H9 (cell line): ENCODE measurements at regions not wholly inside any gene's neighbourhood (a gene's known extent, or its start where the extent isn't known, plus 50 kb on each side); places are given as distances from the start of the nearest gene placed in this dataset.

ENCODE experiments used
- DNase-seq: peaks from one replicate; pipeline ENCODE4 v3.0.0-alpha.2; 2017
- H2AFZ ChIP-seq: one replicate; pipeline ENCODE4 v1.6.1; 2013; ENCODE audit warnings: mild to moderate bottlenecking, low read length, control low read depth, moderate library complexity
- H2AK5ac ChIP-seq: 2 replicates; pipeline ENCODE4 v1.6.1; 2013; ENCODE audit warnings: low read length, control low read depth, mixed read lengths; ENCODE audit not compliant: insufficient read length
- H2BK120ac ChIP-seq: one replicate; pipeline ENCODE4 v1.6.1; 2013; ENCODE audit warnings: low read depth, mild to moderate bottlenecking, low read length, control low read depth, inconsistent platforms; ENCODE audit not compliant: poor library complexity, severe bottlenecking
- H2BK12ac ChIP-seq: 2 replicates; pipeline ENCODE4 v1.6.1; 2013; ENCODE audit warnings: low read length, control low read depth, mixed read lengths, low read depth; ENCODE audit not compliant: insufficient read length
- H2BK15ac ChIP-seq: 2 replicates; pipeline ENCODE4 v1.6.1; 2013; ENCODE audit warnings: low read depth, low read length, control low read depth
- H2BK20ac ChIP-seq: one replicate; pipeline ENCODE4 v1.6.1; 2013; ENCODE audit warnings: low read depth, mild to moderate bottlenecking, low read length, control low read depth, inconsistent platforms; ENCODE audit not compliant: poor library complexity, severe bottlenecking
- H2BK5ac ChIP-seq: 2 replicates; pipeline ENCODE4 v1.6.1; 2013; ENCODE audit warnings: low read length, control low read depth, mixed read lengths; ENCODE audit not compliant: insufficient read length
- H3K14ac ChIP-seq: 2 replicates; pipeline ENCODE4 v1.6.1; 2013; ENCODE audit warnings: low read length, control low read depth; ENCODE audit not compliant: insufficient read depth
- H3K18ac ChIP-seq: 2 replicates; pipeline ENCODE4 v1.6.1; 2013; ENCODE audit warnings: low read depth, mild to moderate bottlenecking, mixed read lengths, low read length, control low read depth; ENCODE audit not compliant: insufficient read length
- H3K23ac ChIP-seq: 2 replicates; pipeline ENCODE4 v1.6.1; 2013; ENCODE audit warnings: low read length, control low read depth, mixed read lengths, low read depth; ENCODE audit not compliant: insufficient read length
- H3K23me2 ChIP-seq: 2 replicates; pipeline ENCODE4 v1.6.1; 2013; ENCODE audit warnings: low read depth, mild to moderate bottlenecking, mixed read lengths, low read length, control low read depth; ENCODE audit not compliant: insufficient read length, poor library complexity, severe bottlenecking
- H3K27ac ChIP-seq: 2 replicates; pipeline ENCODE4 v1.5.1; 2013; ENCODE audit warnings: low read length, control low read depth, mixed read lengths, low read depth; ENCODE audit not compliant: insufficient read length
- H3K27me3 ChIP-seq: 2 replicates; pipeline ENCODE4 v1.6.1; 2013; ENCODE audit warnings: low read length, control low read depth, inconsistent platforms; ENCODE audit not compliant: insufficient read depth
- H3K4ac ChIP-seq: 2 replicates; pipeline ENCODE4 v1.6.1; 2013; ENCODE audit warnings: low read depth, mild to moderate bottlenecking, control low read depth, inconsistent platforms, low read length, moderate library complexity
- H3K4me1 ChIP-seq: 2 replicates; pipeline ENCODE4 v1.6.1; 2013; ENCODE audit warnings: low read length, control low read depth, inconsistent platforms; ENCODE audit not compliant: insufficient read depth
- H3K4me2 ChIP-seq: 2 replicates; pipeline ENCODE4 v1.6.1; 2013; ENCODE audit warnings: low read length, control low read depth, mixed read lengths; ENCODE audit not compliant: insufficient read length, insufficient read depth
- H3K56ac ChIP-seq: 2 replicates; pipeline ENCODE4 v1.6.1; 2013; ENCODE audit warnings: low read depth, mild to moderate bottlenecking, mixed read lengths, low read length, control low read depth; ENCODE audit not compliant: insufficient read length
- H3K79me1 ChIP-seq: 2 replicates; pipeline ENCODE4 v1.6.1; 2013; ENCODE audit warnings: low read depth, mild to moderate bottlenecking, moderate library complexity, low read length, control low read depth, inconsistent platforms; ENCODE audit not compliant: insufficient read depth, poor library complexity, severe bottlenecking
- H3K79me2 ChIP-seq: 2 replicates; pipeline ENCODE4 v1.6.1; 2013; ENCODE audit warnings: low read length, control low read depth, inconsistent platforms; ENCODE audit not compliant: insufficient read depth
- H3K9ac ChIP-seq: 2 replicates; pipeline ENCODE4 v1.6.1; 2013; ENCODE audit warnings: low read length, control low read depth, mixed read lengths; ENCODE audit not compliant: insufficient read length; ENCODE audit errors: extremely low read depth
- H3K9me3 ChIP-seq: one replicate; pipeline ENCODE4 v1.6.1; 2013; ENCODE audit warnings: low read depth, low read length, inconsistent platforms; ENCODE audit not compliant: control insufficient read depth
- H3T11ph ChIP-seq: one replicate; pipeline ENCODE4 v1.6.1; 2013; ENCODE audit warnings: mild to moderate bottlenecking, low read length, control low read depth, inconsistent platforms
- H4K20me1 ChIP-seq: one replicate; pipeline ENCODE4 v1.6.1; 2013; ENCODE audit not compliant: control insufficient read depth, insufficient read length, insufficient read depth
- H4K5ac ChIP-seq: 2 replicates; pipeline ENCODE4 v1.6.1; 2013; ENCODE audit warnings: low read depth, mild to moderate bottlenecking, mixed read lengths, low read length, control low read depth; ENCODE audit not compliant: insufficient read length
- H4K8ac ChIP-seq: replicated peaks from 2 replicates; pipeline ENCODE4 v1.6.1; 2013; ENCODE audit warnings: low read length, control low read depth, mixed read lengths, low read depth; ENCODE audit not compliant: insufficient read length
- H4K91ac ChIP-seq: 2 replicates; pipeline ENCODE4 v1.6.1; 2013; ENCODE audit warnings: low read depth, mild to moderate bottlenecking, moderate library complexity, mixed read lengths, low read length, control low read depth; ENCODE audit not compliant: insufficient read length
- H3K27ac Mint-ChIP-seq, 3 experiments: 2 replicates in 2 of 3; 3 replicates in 1 of 3; pipeline ENCODE4 v1.8.0; 2020 to 2021; ENCODE audit warnings: mixed read lengths in 3 of 3, mild to moderate bottlenecking in 1 of 3, moderate library complexity in 1 of 3
- H3K27me3 Mint-ChIP-seq: 2 replicates; pipeline ENCODE4 v1.8.0; 2021; ENCODE audit warnings: low read depth, mild to moderate bottlenecking, moderate library complexity, mixed read lengths
- H3K36me3 Mint-ChIP-seq, 3 experiments: 2 replicates in 2 of 3; 3 replicates in 1 of 3; pipeline ENCODE4 v1.8.0; 2020 to 2021; ENCODE audit warnings: low read depth in 3 of 3, mixed read lengths in 3 of 3; ENCODE audit not compliant: insufficient read depth in 1 of 3
- H3K4me1 Mint-ChIP-seq, 2 experiments: 2 replicates each; pipeline ENCODE4 v1.8.0; 2020; ENCODE audit warnings: mixed read lengths in 2 of 2
- H3K4me3 Mint-ChIP-seq, 2 experiments: 2 replicates in 1 of 2; 3 replicates in 1 of 2; pipeline ENCODE4 v1.8.0; 2020 to 2021; ENCODE audit warnings: mild to moderate bottlenecking in 2 of 2, mixed read lengths in 2 of 2, moderate library complexity in 1 of 2
- H3K9me3 Mint-ChIP-seq, 2 experiments: 2 replicates in 1 of 2; 3 replicates in 1 of 2; pipeline ENCODE4 v1.8.0; 2020; ENCODE audit warnings: mild to moderate bottlenecking in 2 of 2, mixed read lengths in 2 of 2, moderate library complexity in 1 of 2
- WGBS: extraction: QIAGEN DNeasy Blood & Tissue Kit; methylation state at CpG from one replicate; pipeline ENCODE4 v1.1.7; 2013; ENCODE audit warnings: missing lambda C conversion rate, low lambda C conversion rate, mixed read lengths; ENCODE audit not compliant: insufficient read length; ENCODE audit errors: extremely low coverage; 5-methylcytosine and 5-hydroxymethylcytosine counted together
- TF ChIP-seq, protein P1 (sequence below): fragments of 200-600 bp; sonication (generic); conservative IDR thresholded peaks from 3 replicates; pipeline ENCODE4 v1.8.0; 2021; ENCODE audit warnings: antibody characterized with exemption, mild to moderate bottlenecking

- H4K91ac ChIP-seq = no peak overlapping the region
- no peak overlapping the region for H2AFZ ChIP-seq
- H3K9ac ChIP-seq = no peak overlapping the region
- no peak overlapping the region for H2BK15ac ChIP-seq
- H3K79me2 ChIP-seq = no peaks in the 10 kb centered on the region
- H3K9me3 ChIP-seq = no peaks in the 10 kb centered on the region
- H4K8ac ChIP-seq = no peak overlapping the region
- WGBS = no CpG with 5 or more reads among the region's 1 CpG
- no peaks in the 10 kb centered on the region for H3K79me1 ChIP-seq
- H3K4me3 Mint-ChIP-seq = no peak overlapping the region
- H2AK5ac ChIP-seq = no peak overlapping the region
- H3K27ac Mint-ChIP-seq = no peak overlapping the region
- H3K4me1 Mint-ChIP-seq = peaks cover 10 to 14% of the 10 kb centered on the region in 2 experiments
- no peaks in the 10 kb centered on the region for H3K27me3 ChIP-seq
- H3K4ac ChIP-seq = no peak overlapping the region
- no peak overlapping the region for H3K23ac ChIP-seq
- H3K23me2 ChIP-seq = no peaks in the 10 kb centered on the region
- H2BK20ac ChIP-seq = no peak overlapping the region
- no peak overlapping the region for H3T11ph ChIP-seq
- H3K56ac ChIP-seq = no peak overlapping the region
- H3K14ac ChIP-seq = no peak overlapping the region
- DNase-seq = no peak
- no peak overlapping the region for H4K5ac ChIP-seq
- H4K20me1 ChIP-seq = no peaks in the 10 kb centered on the region
- H3K18ac ChIP-seq = no peak overlapping the region
- H3K27me3 Mint-ChIP-seq = no peaks in the 10 kb centered on the region
- no peak overlapping the region for H2BK5ac ChIP-seq
- H3K9me3 Mint-ChIP-seq = no peaks in the 10 kb centered on the region; a peak in 1 of 5 replicates
- H3K4me2 ChIP-seq = no peak overlapping the region
- no peak overlapping the region for H2BK120ac ChIP-seq
- no peak overlapping the region for H2BK12ac ChIP-seq
- H3K36me3 Mint-ChIP-seq = no peaks in the 10 kb centered on the region; a peak in 1 of 7 replicates
- H3K4me1 ChIP-seq = no peaks in the 10 kb centered on the region; the same call in 1 of the 2 replicates
- TF ChIP-seq, protein P1, sequence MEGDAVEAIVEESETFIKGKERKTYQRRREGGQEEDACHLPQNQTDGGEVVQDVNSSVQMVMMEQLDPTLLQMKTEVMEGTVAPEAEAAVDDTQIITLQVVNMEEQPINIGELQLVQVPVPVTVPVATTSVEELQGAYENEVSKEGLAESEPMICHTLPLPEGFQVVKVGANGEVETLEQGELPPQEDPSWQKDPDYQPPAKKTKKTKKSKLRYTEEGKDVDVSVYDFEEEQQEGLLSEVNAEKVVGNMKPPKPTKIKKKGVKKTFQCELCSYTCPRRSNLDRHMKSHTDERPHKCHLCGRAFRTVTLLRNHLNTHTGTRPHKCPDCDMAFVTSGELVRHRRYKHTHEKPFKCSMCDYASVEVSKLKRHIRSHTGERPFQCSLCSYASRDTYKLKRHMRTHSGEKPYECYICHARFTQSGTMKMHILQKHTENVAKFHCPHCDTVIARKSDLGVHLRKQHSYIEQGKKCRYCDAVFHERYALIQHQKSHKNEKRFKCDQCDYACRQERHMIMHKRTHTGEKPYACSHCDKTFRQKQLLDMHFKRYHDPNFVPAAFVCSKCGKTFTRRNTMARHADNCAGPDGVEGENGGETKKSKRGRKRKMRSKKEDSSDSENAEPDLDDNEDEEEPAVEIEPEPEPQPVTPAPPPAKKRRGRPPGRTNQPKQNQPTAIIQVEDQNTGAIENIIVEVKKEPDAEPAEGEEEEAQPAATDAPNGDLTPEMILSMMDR = no peak
- no peak overlapping the region for H3K27ac ChIP-seq
These were observed 299.6 kb upstream of the ZNF521 start for GRCh38 chr18:25651553-25651952.
